Endothelial cell of umbilical vein (primary cell): ENCODE measurements at regions not wholly inside any gene's neighbourhood (a gene's known extent, or its start where the extent isn't known, plus 50 kb on each side); places are given as distances from the start of the nearest gene placed in this dataset.

Experiments used
- BruUV-seq: library from RNA; stranded (reverse); fragments of 400-500 nt; replicated peaks from 2 replicates; lab custom pipeline; 2021; lab: Mats Ljungman, UMichigan
- CTCF ChIA-PET: fragments of 300-600, 350-600 bp; sonication (Branson Sonifier 250); formaldehyde crosslinking; loops from one replicate; lab custom pipeline; 2021; ENCODE audit warnings: antibody characterized with exemption, inconsistent platforms; lab: Charles Lee
- POLR2A ChIA-PET: fragments of 300-600, 350-600 bp; sonication (Branson Sonifier 250); formaldehyde crosslinking; loops from one replicate; lab custom pipeline; 2021; ENCODE audit warnings: antibody characterized with exemption, inconsistent platforms; lab: Charles Lee
- DNase-seq: peaks from one replicate; pipeline ENCODE4 v3.0.0-alpha.2; 2011; ENCODE audit warnings: low read depth, low spot score
- FAIRE-seq: peaks from 2 replicates; lab custom pipeline; 2011; peaks lifted over from hg19 to GRCh38; lab: Jason Lieb, UNC
- H2AFZ ChIP-seq: 2 replicates; pipeline ENCODE4 v1.6.0; 2012; ENCODE audit warnings: low read depth, low read length, control low read depth, inconsistent platforms
- H3K27ac ChIP-seq: 2 replicates; pipeline ENCODE4 v1.5.1; 2011; ENCODE audit warnings: low read depth, mild to moderate bottlenecking, control low read depth, low read length, moderate library complexity; ENCODE audit not compliant: insufficient read depth
- H3K27me3 ChIP-seq, 2 experiments: 2 replicates each; pipeline versions ENCODE4 v1.6.0 to v1.6.1; 2011; ENCODE audit warnings: low read length in 2 of 2, mixed read lengths in 1 of 2; ENCODE audit not compliant: control insufficient read depth in 2 of 2, insufficient read depth in 2 of 2
- H3K36me3 ChIP-seq, 2 experiments: 2 replicates in 1 of 2; 3 replicates in 1 of 2; pipeline ENCODE4 v1.5.1; 2011; ENCODE audit warnings: low read length in 2 of 2, mild to moderate bottlenecking in 1 of 2, moderate library complexity in 1 of 2; ENCODE audit not compliant: control insufficient read depth in 2 of 2, insufficient read depth in 2 of 2; ENCODE audit errors: extremely low read depth in 1 of 2
- H3K4me1 ChIP-seq: 3 replicates; pipeline ENCODE4 v1.5.1; 2011; ENCODE audit warnings: mild to moderate bottlenecking, low read length; ENCODE audit not compliant: control insufficient read depth, insufficient read depth; ENCODE audit errors: extremely low read depth
- H3K4me2 ChIP-seq: 2 replicates; pipeline ENCODE4 v1.6.1; 2011; ENCODE audit warnings: low read length, control low read depth, mixed read lengths; ENCODE audit not compliant: insufficient read depth
- H3K4me3 ChIP-seq, 3 experiments: fragments of 200-600 bp in 1 of 3; sonication (generic), shearing (Covaris generic) in 1 of 3; replicated peaks in 1 of 3; 2 replicates each; pipeline ENCODE4 v1.5.1; 2011 to 2016; ENCODE audit warnings: control low read depth in 3 of 3, low read length in 3 of 3, mild to moderate bottlenecking in 2 of 3, inconsistent platforms in 1 of 3, low read depth in 1 of 3, moderate library complexity in 1 of 3; ENCODE audit not compliant: insufficient read depth in 1 of 3
- H3K79me2 ChIP-seq: 2 replicates; pipeline ENCODE4 v1.6.0; 2012; ENCODE audit warnings: low read length, inconsistent platforms; ENCODE audit not compliant: control insufficient read depth, insufficient read depth
- H3K9ac ChIP-seq: replicated peaks from 2 replicates; pipeline ENCODE3; 2011; ENCODE audit warnings: low read length, control low read depth; ENCODE audit not compliant: insufficient read depth; ENCODE audit errors: extremely low read depth
- H3K9me1 ChIP-seq: replicated peaks from 3 replicates; pipeline ENCODE4 v1.6.0; 2011; ENCODE audit warnings: mild to moderate bottlenecking, low read length; ENCODE audit not compliant: control insufficient read depth, insufficient read depth; ENCODE audit errors: extremely low read depth
- H3K9me3 ChIP-seq: replicated peaks from 2 replicates; pipeline ENCODE4 v1.5.1; 2012; ENCODE audit warnings: low read length, inconsistent platforms; ENCODE audit not compliant: control insufficient read depth, insufficient read depth
- H4K20me1 ChIP-seq: replicated peaks from 2 replicates; pipeline ENCODE3; 2011; ENCODE audit warnings: mild to moderate bottlenecking, low read length; ENCODE audit not compliant: control insufficient read depth, insufficient read depth; ENCODE audit errors: extremely low read depth
- CTCF ChIP-seq, 2 donors: IDR thresholded peaks; 1 replicate in 1 of 2; 2 replicates in 1 of 2; pipeline ENCODE4 v1.5.1; 2011; ENCODE audit warnings: low read length in 2 of 2, mild to moderate bottlenecking in 2 of 2, moderate library complexity in 2 of 2, control low read depth in 1 of 2, inconsistent platforms in 1 of 2, low read depth in 1 of 2; ENCODE audit not compliant: insufficient read depth in 1 of 2; ENCODE audit errors: extremely low read depth in 1 of 2
- EZH2 ChIP-seq: IDR thresholded peaks from 2 replicates; pipeline ENCODE4 v1.6.1; 2012; ENCODE audit warnings: borderline replicate concordance, low read depth, mild to moderate bottlenecking, moderate library complexity, low read length, inconsistent platforms; ENCODE audit not compliant: severe bottlenecking
- FOS ChIP-seq: IDR thresholded peaks from 2 replicates; pipeline ENCODE4 v1.6.1; 2011; ENCODE audit warnings: mild to moderate bottlenecking, low read length, moderate library complexity, borderline replicate concordance; ENCODE audit not compliant: insufficient read depth
- GATA2 ChIP-seq: IDR thresholded peaks from 2 replicates; pipeline ENCODE4 v1.7.0; 2011; ENCODE audit warnings: low read depth, mild to moderate bottlenecking, moderate library complexity, mixed read lengths, low read length; ENCODE audit not compliant: insufficient read length, insufficient read depth
- JUN ChIP-seq: IDR thresholded peaks from 2 replicates; pipeline ENCODE4 v1.6.1; 2011; ENCODE audit warnings: borderline replicate concordance, low read depth; ENCODE audit not compliant: insufficient read length, insufficient read depth
- MAX ChIP-seq: IDR thresholded peaks from 2 replicates; pipeline ENCODE4 v1.6.1; 2011; ENCODE audit not compliant: insufficient read depth, insufficient read length
- MYC ChIP-seq: IDR thresholded peaks from one replicate; pipeline ENCODE4 v1.6.1; 2011; ENCODE audit warnings: mild to moderate bottlenecking, low read depth, low read length
- POLR2A ChIP-seq: IDR thresholded peaks from 2 replicates; pipeline ENCODE4 v1.6.1; 2012; ENCODE audit warnings: low read depth, mild to moderate bottlenecking, control low read depth, low read length
- POLR2AphosphoS5 ChIP-seq: IDR thresholded peaks from 2 replicates; pipeline ENCODE4 v1.6.1; 2012; ENCODE audit warnings: low read depth, mild to moderate bottlenecking, control low read depth, low read length, moderate library complexity; ENCODE audit not compliant: insufficient read depth
- dilution Hi-C: fragments of 300-500 bp; cut with MboI; formaldehyde crosslinking; loops from one replicate; pipeline ENCODE4 v1.15.0; 2019; ENCODE audit warnings: low sequenced_read_pairs; ENCODE audit not compliant: extremely low pct_ligation_motif_present
- intact Hi-C: fragments of 100-400 bp; cut with micrococcal nuclease; formaldehyde crosslinking; loops from one replicate; pipeline ENCODE4 v1.10.0; 2022

- dilution Hi-C loops: no loop called here
- Histone ChIP-seq H3K4me3 (no peak overlapping the region), H3K27me3 (peaks cover 0 to 5% of the 10 kb centered on the region in 2 experiments), H2AFZ (no peak overlapping the region), H4K20me1 (no peaks in the 10 kb centered on the region), H3K9me3 (no peaks in the 10 kb centered on the region), H3K4me1 (no peaks in the 10 kb centered on the region), H3K4me2 (no peak overlapping the region), H3K36me3 (no peaks in the 10 kb centered on the region), H3K79me2 (no peaks in the 10 kb centered on the region), H3K27ac (no peak overlapping the region), H3K9me1 (no peaks in the 10 kb centered on the region), H3K9ac (no peak overlapping the region)
- TF ChIP-seq CTCF (IDR thresholded peaks at IDR 0.05; ENCODE audit: extremely low read depth in 1 of 2, insufficient read depth in 1 of 2, low read depth in 1 of 2, low read length in 2 of 2): no peak
- TF ChIP-seq POLR2AphosphoS5: no peak
- TF ChIP-seq MAX: no peak
- ChIA-PET CTCF (interaction anchor here (1.3 kb wide), 1 partner anchor 101 kb away, joined by 5 read pairs; no protein-coding TSS in a partner anchor), POLR2A (no interaction called here)
- BruUV-seq: no TSS peak
- FAIRE-seq: no peak
- no peak for DNase-seq
- intact Hi-C loops: no loop called here
Observed at GRCh38 chr3:132241776-132242514, 75.3 kb upstream of the ACP3 start.

- POLR2A ChIA-PET: no interaction called here
Observed at GRCh38 chr3:132242790-132243189, 74.4 kb upstream of the ACP3 start.

More at GRCh38 chr3:132242790-132243189, 74.4 kb upstream of the ACP3 start:
- FAIRE-seq (no peak), DNase-seq (no peak)
- Histone ChIP-seq H3K79me2 (no peaks in the 10 kb centered on the region), H4K20me1 (no peaks in the 10 kb centered on the region), H2AFZ (no peak overlapping the region), H3K4me1 (no peaks in the 10 kb centered on the region), H3K9me1 (no peaks in the 10 kb centered on the region), H3K27me3 (peaks cover 0 to 7% of the 10 kb centered on the region in 2 experiments), H3K4me3 (no peak overlapping the region), H3K27ac (no peak overlapping the region), H3K9me3 (no peaks in the 10 kb centered on the region), H3K36me3 (no peaks in the 10 kb centered on the region), H3K4me2 (no peak overlapping the region), H3K9ac (no peak overlapping the region)
- dilution Hi-C loops: no loop called here
- CTCF ChIA-PET: interaction anchor here (1.1 to 2.0 kb wide), 2 partner anchors 28 to 100 kb away, joined by 3 to 4 read pairs; no protein-coding TSS in a partner anchor
- no TSS peak for BruUV-seq
- intact Hi-C loops: no loop called here
- TF ChIP-seq POLR2A (no peak), GATA2 (no peak), EZH2 (no peak), MYC (no peak), CTCF (IDR thresholded peaks at IDR 0.05; ENCODE audit: extremely low read depth in 1 of 2, insufficient read depth in 1 of 2, low read depth in 1 of 2, low read length in 2 of 2) (no peak), MAX (no peak), POLR2AphosphoS5 (no peak), FOS (no peak), JUN (no peak)
